ENCODE measurements at regions not wholly inside any gene's neighbourhood (a gene's known extent, or its start where the extent isn't known, plus 50 kb on each side); places are given as distances from the start of the nearest gene placed in this dataset.

GRCh38 chr12:43113135-43113534 lies 438.9 kb downstream of the ADAMTS20 start:
- no peak for DNase-seq
- Histone ChIP-seq H4K20me1 (ENCODE audit: control insufficient read depth, insufficient read depth, insufficient read length) (no peaks in the 10 kb centered on the region), H3K4me2 (ENCODE audit: insufficient read depth, insufficient read length, low read length) (no peak overlapping the region), H3K18ac (ENCODE audit: insufficient read length, low read depth, low read length) (no peak overlapping the region), H3K27me3 (ENCODE audit: insufficient read depth, low read length) (no peaks in the 10 kb centered on the region), H3K23ac (ENCODE audit: insufficient read length, low read depth, low read length) (no peak overlapping the region), H3K14ac (ENCODE audit: insufficient read depth, low read length) (no peak overlapping the region), H3K4me1 (ENCODE audit: insufficient read depth, low read length) (no peaks in the 10 kb centered on the region), H4K8ac (replicated peaks; ENCODE audit: insufficient read length, low read depth, low read length) (no peak overlapping the region), H2BK15ac (ENCODE audit: low read depth, low read length) (no peak overlapping the region), H4K91ac (ENCODE audit: insufficient read length, low read depth, low read length) (no peak overlapping the region), H2BK5ac (ENCODE audit: insufficient read length, low read length) (no peak overlapping the region), H3K9me3 (ENCODE audit: control insufficient read depth, low read depth, low read length) (no peaks in the 10 kb centered on the region), H2BK20ac (ENCODE audit: low read depth, low read length, poor library complexity, severe bottlenecking) (no peak overlapping the region), H2AK5ac (ENCODE audit: insufficient read length, low read length) (no peak overlapping the region), H2BK12ac (ENCODE audit: insufficient read length, low read depth, low read length) (no peak overlapping the region), H3K79me1 (ENCODE audit: insufficient read depth, low read depth, low read length, poor library complexity, severe bottlenecking) (no peaks in the 10 kb centered on the region), H4K5ac (ENCODE audit: insufficient read length, low read depth, low read length) (no peak overlapping the region), H2BK120ac (ENCODE audit: low read depth, low read length, poor library complexity, severe bottlenecking) (no peak overlapping the region), H2AFZ (ENCODE audit: low read length) (no peak overlapping the region), H3K4ac (ENCODE audit: low read depth, low read length) (no peak overlapping the region), H3K27ac (ENCODE audit: insufficient read length, low read depth, low read length) (no peak overlapping the region), H3K79me2 (ENCODE audit: insufficient read depth, low read length) (no peaks in the 10 kb centered on the region), H3K23me2 (ENCODE audit: insufficient read length, low read depth, low read length, poor library complexity, severe bottlenecking) (no peaks in the 10 kb centered on the region), H3K9ac (ENCODE audit: extremely low read depth, insufficient read length, low read length) (no peak overlapping the region), H3K56ac (ENCODE audit: insufficient read length, low read depth, low read length) (no peak overlapping the region), H3T11ph (ENCODE audit: low read length) (no peak overlapping the region)
- H3K36me3 Mint-ChIP-seq (ENCODE audit: insufficient read depth in 1 of 3, low read depth in 3 of 3) = no peaks in the 10 kb centered on the region; a peak in 1 of 7 replicates
- TF ChIP-seq, protein P1, sequence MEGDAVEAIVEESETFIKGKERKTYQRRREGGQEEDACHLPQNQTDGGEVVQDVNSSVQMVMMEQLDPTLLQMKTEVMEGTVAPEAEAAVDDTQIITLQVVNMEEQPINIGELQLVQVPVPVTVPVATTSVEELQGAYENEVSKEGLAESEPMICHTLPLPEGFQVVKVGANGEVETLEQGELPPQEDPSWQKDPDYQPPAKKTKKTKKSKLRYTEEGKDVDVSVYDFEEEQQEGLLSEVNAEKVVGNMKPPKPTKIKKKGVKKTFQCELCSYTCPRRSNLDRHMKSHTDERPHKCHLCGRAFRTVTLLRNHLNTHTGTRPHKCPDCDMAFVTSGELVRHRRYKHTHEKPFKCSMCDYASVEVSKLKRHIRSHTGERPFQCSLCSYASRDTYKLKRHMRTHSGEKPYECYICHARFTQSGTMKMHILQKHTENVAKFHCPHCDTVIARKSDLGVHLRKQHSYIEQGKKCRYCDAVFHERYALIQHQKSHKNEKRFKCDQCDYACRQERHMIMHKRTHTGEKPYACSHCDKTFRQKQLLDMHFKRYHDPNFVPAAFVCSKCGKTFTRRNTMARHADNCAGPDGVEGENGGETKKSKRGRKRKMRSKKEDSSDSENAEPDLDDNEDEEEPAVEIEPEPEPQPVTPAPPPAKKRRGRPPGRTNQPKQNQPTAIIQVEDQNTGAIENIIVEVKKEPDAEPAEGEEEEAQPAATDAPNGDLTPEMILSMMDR (conservative IDR thresholded peaks at IDR 0.05) = peak; percentile 46; the same call in 2 of the 3 replicates
- H3K4me3 Mint-ChIP-seq = no peak overlapping the region
- no peaks in the 10 kb centered on the region; a peak in 1 of 5 replicates for H3K9me3 Mint-ChIP-seq
- H3K27ac Mint-ChIP-seq = no peak overlapping the region
- peaks cover 4 to 8% of the 10 kb centered on the region in 2 experiments for H3K4me1 Mint-ChIP-seq
- WGBS (ENCODE audit: extremely low coverage, insufficient read length, low lambda C conversion rate) = no CpG with 5 or more reads among the region's 2 CpGs
- H3K27me3 Mint-ChIP-seq (ENCODE audit: low read depth) = no peaks in the 10 kb centered on the region; the same call in 1 of the 2 replicates
